ENCODE measurements at regions not wholly inside any gene's neighbourhood (a gene's known extent, or its start where the extent isn't known, plus 50 kb on each side); places are given as distances from the start of the nearest gene placed in this dataset.

GRCh38 chr6:23246896-23247295 lies 677.5 kb downstream of the HDGFL1 start:
- TF ChIP-seq CTCF (tag by site-specific recombination; IDR thresholded peaks at IDR 0.05) (no peak), ZNF175 (tag by site-specific recombination; IDR thresholded peaks at IDR 0.05) (no peak), MYNN (tag by site-specific recombination; IDR thresholded peaks at IDR 0.05; ENCODE audit: borderline replicate concordance) (no peak), ZNF148 (tag by site-specific recombination; IDR thresholded peaks at IDR 0.05; ENCODE audit: borderline replicate concordance) (no peak), ZNF776 (tag by site-specific recombination; IDR thresholded peaks at IDR 0.05; ENCODE audit: borderline replicate concordance) (no peak)
